Erythroblast (primary cell): ENCODE measurements at regions not wholly inside any gene's neighbourhood (a gene's known extent, or its start where the extent isn't known, plus 50 kb on each side); places are given as distances from the start of the nearest gene placed in this dataset.
"Not testable (repeated sequence)": the region's sequence is repeated elsewhere in the genome, so short reads cannot be mapped to it uniquely, and the experiment has no call there.

Source experiments
- GATA1 ChIP-seq: IDR thresholded peaks from 2 replicates; pipeline ENCODE4 v1.6.1; 2011; ENCODE audit warnings: low read depth, mild to moderate bottlenecking, control low read depth, low read length, moderate library complexity
- POLR2A ChIP-seq: IDR thresholded peaks from 2 replicates; pipeline ENCODE4 v1.6.1; 2011; ENCODE audit warnings: mild to moderate bottlenecking, low read length

DNA sequence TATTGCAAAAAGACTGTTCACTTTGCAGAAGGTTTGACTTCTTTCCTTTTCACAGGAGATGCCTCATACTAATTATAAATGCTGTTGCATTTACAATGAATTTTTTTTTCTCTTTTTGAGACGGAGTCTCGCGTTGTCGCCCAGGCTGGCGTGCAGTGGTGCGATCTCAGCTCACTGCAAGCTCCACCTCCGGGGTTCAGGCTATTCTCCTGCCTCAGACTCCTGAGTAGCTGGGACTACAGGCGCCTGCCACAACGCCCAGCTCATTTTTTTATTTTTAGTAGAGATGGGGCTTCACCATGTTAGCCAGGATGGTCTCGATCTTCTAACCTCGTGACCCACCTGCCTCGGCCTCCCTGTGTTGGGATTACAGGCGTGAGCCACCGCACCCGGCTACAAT is 290.5 kb upstream of the GATB start:
- TF ChIP-seq POLR2A, GATA1: not testable (repeated sequence)
